IMR-90 (cell line): ENCODE measurements at regions not wholly inside any gene's neighbourhood (a gene's known extent, or its start where the extent isn't known, plus 50 kb on each side); places are given as distances from the start of the nearest gene placed in this dataset.

ENCODE experiments used
- BHLHE40 ChIP-seq: fragments of 150-350 bp; IDR thresholded peaks from 2 replicates; pipeline ENCODE4 v1.6.1; 2016; ENCODE audit warnings: mild to moderate bottlenecking, low read depth, low read length
- CEBPB ChIP-seq: IDR thresholded peaks from 2 replicates; pipeline ENCODE4 v1.6.1; 2012; ENCODE audit warnings: low read depth, low read length, improper control_type of control experiment
- CTCF ChIP-seq: conservative IDR thresholded peaks from 2 replicates; pipeline ENCODE4 v1.5.1; 2012; ENCODE audit warnings: mild to moderate bottlenecking, low read depth, low read length, improper control_type of control experiment
- FOS ChIP-seq: fragments of 150-350 bp; IDR thresholded peaks from 2 replicates; pipeline ENCODE4 v1.6.1; 2016; ENCODE audit warnings: low read depth, low read length
- MAFK ChIP-seq: IDR thresholded peaks from 2 replicates; pipeline ENCODE4 v1.6.1; 2012; ENCODE audit warnings: low read depth, low read length, improper control_type of control experiment
- MAZ ChIP-seq: IDR thresholded peaks from 2 replicates; pipeline ENCODE4 v1.6.1; 2012; ENCODE audit warnings: low read depth, mild to moderate bottlenecking, low read length, improper control_type of control experiment, moderate library complexity, borderline replicate concordance
- MXI1 ChIP-seq: IDR thresholded peaks from 2 replicates; pipeline ENCODE4 v1.6.1; 2012; ENCODE audit warnings: low read depth, mild to moderate bottlenecking, low read length, moderate library complexity, borderline replicate concordance
- POLR2A ChIP-seq: IDR thresholded peaks from 2 replicates; pipeline ENCODE4 v1.6.1; 2012; ENCODE audit warnings: mild to moderate bottlenecking, low read depth, low read length
- RAD21 ChIP-seq: IDR thresholded peaks from 2 replicates; pipeline ENCODE4 v1.6.1; 2012; ENCODE audit warnings: low read length, improper control_type of control experiment
- USF2 ChIP-seq: fragments of 150-350 bp; IDR thresholded peaks from 2 replicates; pipeline ENCODE4 v1.6.1; 2017; ENCODE audit warnings: mild to moderate bottlenecking, antibody characterized with exemption, low read length, low read depth

GRCh38 chr16:89031715-89032659, 55.0 kb upstream of the CBFA2T3 start:
- TF ChIP-seq CTCF (no peak), RAD21 (no peak), FOS (no peak), POLR2A (no peak), CEBPB (no peak), MXI1 (no peak), MAZ (no peak), BHLHE40 (no peak), MAFK (no peak), USF2 (no peak)
